Hepatocyte (in vitro differentiated cells): ENCODE measurements at regions not wholly inside any gene's neighbourhood (a gene's known extent, or its start where the extent isn't known, plus 50 kb on each side); places are given as distances from the start of the nearest gene placed in this dataset.

Experiments used
- CTCF ChIP-seq: fragments of 200-600 bp; sonication (generic); IDR thresholded peaks from 2 replicates; pipeline ENCODE4 v1.5.1; 2016; ENCODE audit warnings: antibody characterized with exemption, mild to moderate bottlenecking; ENCODE audit not compliant: poor library complexity
- EZH2 ChIP-seq: fragments of 200-600 bp; sonication (generic); IDR thresholded peaks from 2 replicates; pipeline ENCODE4 v1.6.1; 2016; ENCODE audit warnings: antibody characterized with exemption, mild to moderate bottlenecking, borderline replicate concordance

- no peak for TF ChIP-seq CTCF
- no peak for TF ChIP-seq EZH2
These were observed 136.9 kb downstream of the COPS8 start for GRCh38 chr2:237222601-237223041.
